ENCODE measurements at regions not wholly inside any gene's neighbourhood (a gene's known extent, or its start where the extent isn't known, plus 50 kb on each side); places are given as distances from the start of the nearest gene placed in this dataset.

- DNase-seq (ENCODE audit: low read depth) (no peak), FAIRE-seq (no peak)
- Histone ChIP-seq H3K27me3 (ENCODE audit: control insufficient read depth, insufficient read depth, low read length) (no peaks in the 10 kb centered on the region), H3K36me3 (ENCODE audit: control insufficient read depth, insufficient read depth, low read length) (no peaks in the 10 kb centered on the region), H3K4me3 (ENCODE audit: low read depth, low read length) (no peak overlapping the region)
- TF ChIP-seq, protein P1, sequence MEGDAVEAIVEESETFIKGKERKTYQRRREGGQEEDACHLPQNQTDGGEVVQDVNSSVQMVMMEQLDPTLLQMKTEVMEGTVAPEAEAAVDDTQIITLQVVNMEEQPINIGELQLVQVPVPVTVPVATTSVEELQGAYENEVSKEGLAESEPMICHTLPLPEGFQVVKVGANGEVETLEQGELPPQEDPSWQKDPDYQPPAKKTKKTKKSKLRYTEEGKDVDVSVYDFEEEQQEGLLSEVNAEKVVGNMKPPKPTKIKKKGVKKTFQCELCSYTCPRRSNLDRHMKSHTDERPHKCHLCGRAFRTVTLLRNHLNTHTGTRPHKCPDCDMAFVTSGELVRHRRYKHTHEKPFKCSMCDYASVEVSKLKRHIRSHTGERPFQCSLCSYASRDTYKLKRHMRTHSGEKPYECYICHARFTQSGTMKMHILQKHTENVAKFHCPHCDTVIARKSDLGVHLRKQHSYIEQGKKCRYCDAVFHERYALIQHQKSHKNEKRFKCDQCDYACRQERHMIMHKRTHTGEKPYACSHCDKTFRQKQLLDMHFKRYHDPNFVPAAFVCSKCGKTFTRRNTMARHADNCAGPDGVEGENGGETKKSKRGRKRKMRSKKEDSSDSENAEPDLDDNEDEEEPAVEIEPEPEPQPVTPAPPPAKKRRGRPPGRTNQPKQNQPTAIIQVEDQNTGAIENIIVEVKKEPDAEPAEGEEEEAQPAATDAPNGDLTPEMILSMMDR (IDR thresholded peaks at IDR 0.05; ENCODE audit: insufficient read depth, low read length, severe bottlenecking), result no peak
These were observed 335.7 kb upstream of the MGAT5 start for GRCh38 chr2:133918141-133918540.

- TF ChIP-seq, protein P1 (IDR thresholded peaks at IDR 0.05; ENCODE audit: insufficient read depth, low read length, severe bottlenecking), result no peak
- no peak overlapping the region for H3K4me3 ChIP-seq (ENCODE audit: low read depth, low read length)
- no peaks in the 10 kb centered on the region for H3K36me3 ChIP-seq (ENCODE audit: control insufficient read depth, insufficient read depth, low read length)
- FAIRE-seq (no peak), DNase-seq (ENCODE audit: low read depth) (no peak)
- H3K27me3 ChIP-seq (ENCODE audit: control insufficient read depth, insufficient read depth, low read length), result no peaks in the 10 kb centered on the region
These were observed 334.6 kb upstream of the MGAT5 start for GRCh38 chr2:133919285-133919684.

GRCh38 chr2:133927894-133928293 lies 326.0 kb upstream of the MGAT5 start:
- Histone ChIP-seq H3K27me3 (ENCODE audit: control insufficient read depth, insufficient read depth, low read length) (no peaks in the 10 kb centered on the region), H3K36me3 (ENCODE audit: control insufficient read depth, insufficient read depth, low read length) (no peaks in the 10 kb centered on the region), H3K4me3 (ENCODE audit: low read depth, low read length) (no peak overlapping the region)
- DNase-seq (ENCODE audit: low read depth) (no peak), FAIRE-seq (no peak)
- TF ChIP-seq, protein P1 (IDR thresholded peaks at IDR 0.05; ENCODE audit: insufficient read depth, low read length, severe bottlenecking), result no peak

DNA sequence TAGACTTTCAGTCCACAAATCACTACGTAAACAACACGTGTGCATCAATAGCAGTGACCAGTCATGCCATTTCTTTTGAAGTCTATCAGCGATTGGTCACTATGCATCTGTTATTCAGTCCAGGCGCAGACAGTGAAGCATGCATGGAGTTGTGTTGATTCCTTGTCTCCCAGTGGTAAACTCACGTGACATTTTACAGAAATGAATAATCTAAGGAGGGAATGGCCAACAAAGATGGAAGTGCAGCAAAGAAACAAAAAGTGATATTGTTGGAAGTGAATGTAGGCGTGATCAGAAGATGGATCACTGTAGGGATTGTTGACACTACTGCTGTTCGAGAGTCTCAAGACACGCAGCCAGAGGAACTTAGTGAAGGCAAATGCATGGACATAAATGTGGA lies 317.8 kb upstream of the MGAT5 start:
- H3K36me3 ChIP-seq (ENCODE audit: control insufficient read depth, insufficient read depth, low read length), result no peaks in the 10 kb centered on the region
- DNase-seq (ENCODE audit: low read depth), result no peak
- peak; percentile 73 for FAIRE-seq
- no peaks in the 10 kb centered on the region for H3K27me3 ChIP-seq (ENCODE audit: control insufficient read depth, insufficient read depth, low read length)
- no peak overlapping the region for H3K4me3 ChIP-seq (ENCODE audit: low read depth, low read length)
- TF ChIP-seq, protein P1 (IDR thresholded peaks at IDR 0.05; ENCODE audit: insufficient read depth, low read length, severe bottlenecking), result no peak

- H3K27me3 ChIP-seq (ENCODE audit: control insufficient read depth, insufficient read depth, low read length), result peaks cover 2% of the 10 kb centered on the region
- DNase-seq (ENCODE audit: low read depth) (no peak), FAIRE-seq (no peak)
- H3K4me3 ChIP-seq (ENCODE audit: low read depth, low read length), result no peak overlapping the region
- TF ChIP-seq, protein P1 (IDR thresholded peaks at IDR 0.05; ENCODE audit: insufficient read depth, low read length, severe bottlenecking), result no peak
- H3K36me3 ChIP-seq (ENCODE audit: control insufficient read depth, insufficient read depth, low read length), result no peaks in the 10 kb centered on the region
These were observed 317.3 kb upstream of the MGAT5 start for GRCh38 chr2:133936601-133937000.

GRCh38 chr2:133937669-133938068 lies 316.2 kb upstream of the MGAT5 start:
- FAIRE-seq (no peak), DNase-seq (ENCODE audit: low read depth) (no peak)
- Histone ChIP-seq H3K4me3 (ENCODE audit: low read depth, low read length) (no peak overlapping the region), H3K27me3 (ENCODE audit: control insufficient read depth, insufficient read depth, low read length) (peaks cover 2% of the 10 kb centered on the region), H3K36me3 (ENCODE audit: control insufficient read depth, insufficient read depth, low read length) (no peaks in the 10 kb centered on the region)
- TF ChIP-seq, protein P1 (IDR thresholded peaks at IDR 0.05; ENCODE audit: insufficient read depth, low read length, severe bottlenecking), result no peak

All from bronchial epithelial cell (primary cell).